Smooth muscle cell (in vitro differentiated cells): ENCODE measurements at regions not wholly inside any gene's neighbourhood (a gene's known extent, or its start where the extent isn't known, plus 50 kb on each side); places are given as distances from the start of the nearest gene placed in this dataset.

ENCODE experiments used
- DNase-seq: peaks from one replicate; lab custom pipeline; 2025; ENCODE audit not compliant: unreplicated experiment; lab: John Stamatoyannopoulos, UW
- H2AFZ ChIP-seq: fragments of 200-600 bp; sonication (generic); 2 replicates; pipeline ENCODE4 v1.6.0; 2016; ENCODE audit warnings: antibody characterized with exemption, low read depth, mild to moderate bottlenecking
- H3F3A ChIP-seq: fragments of 200-600 bp; sonication (generic); 2 replicates; pipeline ENCODE4 v1.6.0; 2017; ENCODE audit warnings: antibody characterized with exemption, low read depth
- H3K27ac ChIP-seq: fragments of 200-600 bp; sonication (generic); 2 replicates; pipeline ENCODE4 v1.5.1; 2016; ENCODE audit warnings: low read depth, mild to moderate bottlenecking
- H3K27me3 ChIP-seq: fragments of 200-600 bp; sonication (generic); 2 replicates; pipeline ENCODE4 v1.6.1; 2016; ENCODE audit warnings: low read depth, mild to moderate bottlenecking
- H3K36me3 ChIP-seq: fragments of 200-600 bp; sonication (generic); 2 replicates; pipeline ENCODE4 v1.5.1; 2016; ENCODE audit warnings: low read depth
- H3K4me1 ChIP-seq: fragments of 200-600 bp; sonication (generic); 2 replicates; pipeline ENCODE4 v1.5.1; 2016; ENCODE audit warnings: low read depth
- H3K4me2 ChIP-seq: fragments of 200-600 bp; sonication (generic); 2 replicates; pipeline ENCODE4 v1.6.0; 2016; ENCODE audit warnings: mild to moderate bottlenecking
- H3K4me3 ChIP-seq: fragments of 200-600 bp; sonication (generic); 2 replicates; pipeline ENCODE4 v1.5.1; 2016; ENCODE audit warnings: mild to moderate bottlenecking
- H3K79me2 ChIP-seq: fragments of 200-600 bp; sonication (generic); 2 replicates; pipeline ENCODE4 v1.6.0; 2016; ENCODE audit warnings: low read depth, mild to moderate bottlenecking
- H3K9ac ChIP-seq: fragments of 200-600 bp; sonication (generic); 2 replicates; pipeline ENCODE4 v1.6.0; 2016; ENCODE audit warnings: low read depth
- H3K9me3 ChIP-seq: fragments of 200-600 bp; sonication (generic); replicated peaks from 2 replicates; pipeline ENCODE4 v1.5.1; 2016; ENCODE audit warnings: low read depth
- H4K20me1 ChIP-seq: fragments of 200-600 bp; sonication (generic); 2 replicates; pipeline ENCODE4 v1.6.0; 2016; ENCODE audit warnings: low read depth
- CTCF ChIP-seq: fragments of 200-600 bp; sonication (generic); IDR thresholded peaks from 2 replicates; pipeline ENCODE4 v1.5.1; 2017; ENCODE audit warnings: borderline replicate concordance, mild to moderate bottlenecking, antibody characterized with exemption; ENCODE audit not compliant: insufficient read depth, poor library complexity, severe bottlenecking
- WGBS: methylation state at CpG from one replicate; pipeline ENCODE4 v1.1.7; 2016; ENCODE audit warnings: low lambda C conversion rate; 5-methylcytosine and 5-hydroxymethylcytosine counted together

- DNase-seq: no peak
- no peak overlapping the region for H3K4me3 ChIP-seq
- no peak overlapping the region for H2AFZ ChIP-seq
- no peaks in the 10 kb centered on the region for H3K9me3 ChIP-seq
- no peak for TF ChIP-seq CTCF
- peaks cover 6% of the 10 kb centered on the region for H3K27me3 ChIP-seq
- no peaks in the 10 kb centered on the region for H3K79me2 ChIP-seq
- H4K20me1 ChIP-seq: no peaks in the 10 kb centered on the region
- 99% methylated on average over 5 of the region's 5 CpGs for WGBS
- no peak overlapping the region for H3K9ac ChIP-seq
- H3K36me3 ChIP-seq: no peaks in the 10 kb centered on the region
- no peak overlapping the region for H3K27ac ChIP-seq
- H3K4me2 ChIP-seq: no peak overlapping the region
- no peaks in the 10 kb centered on the region for H3F3A ChIP-seq
- no peaks in the 10 kb centered on the region for H3K4me1 ChIP-seq
Measured at GRCh38 chr20:40939667-40940066, 89.0 kb upstream of the TOP1 start.

- H3K9me3 ChIP-seq: no peaks in the 10 kb centered on the region
- H3K79me2 ChIP-seq: no peaks in the 10 kb centered on the region
- no peak for DNase-seq
- peaks cover 4% of the 10 kb centered on the region for H3K27me3 ChIP-seq
- 94% methylated on average over 3 of the region's 3 CpGs for WGBS
- no peaks in the 10 kb centered on the region for H3F3A ChIP-seq
- no peak overlapping the region for H3K4me2 ChIP-seq
- no peaks in the 10 kb centered on the region for H3K4me1 ChIP-seq
- TF ChIP-seq CTCF: no peak
- no peak overlapping the region for H3K9ac ChIP-seq
- H3K4me3 ChIP-seq: no peak overlapping the region
- H3K36me3 ChIP-seq: no peaks in the 10 kb centered on the region
- H3K27ac ChIP-seq: no peak overlapping the region
- no peaks in the 10 kb centered on the region for H4K20me1 ChIP-seq
- H2AFZ ChIP-seq: no peak overlapping the region
Measured at GRCh38 chr20:40941133-40941610, 87.5 kb upstream of the TOP1 start.

- no peaks in the 10 kb centered on the region for H4K20me1 ChIP-seq
- H3K9me3 ChIP-seq: no peaks in the 10 kb centered on the region
- WGBS: 84% methylated on average over 4 of the region's 4 CpGs
- no peak overlapping the region for H2AFZ ChIP-seq
- no peaks in the 10 kb centered on the region for H3K4me1 ChIP-seq
- H3F3A ChIP-seq: no peaks in the 10 kb centered on the region
- no peak for DNase-seq
- H3K27me3 ChIP-seq: no peaks in the 10 kb centered on the region
- H3K4me2 ChIP-seq: no peak overlapping the region
- no peaks in the 10 kb centered on the region for H3K79me2 ChIP-seq
- no peak for TF ChIP-seq CTCF
- H3K9ac ChIP-seq: no peak overlapping the region
- no peak overlapping the region for H3K4me3 ChIP-seq
- H3K27ac ChIP-seq: no peak overlapping the region
- H3K36me3 ChIP-seq: no peaks in the 10 kb centered on the region
Measured at GRCh38 chr20:40942006-40942405, 86.6 kb upstream of the TOP1 start.

- 83% methylated on average over 6 of the region's 6 CpGs for WGBS
- no peaks in the 10 kb centered on the region for H3F3A ChIP-seq
- no peak overlapping the region for H2AFZ ChIP-seq
Measured at GRCh38 chr20:40942775-40943174, 85.8 kb upstream of the TOP1 start.

More at GRCh38 chr20:40942775-40943174, 85.8 kb upstream of the TOP1 start:
- H3K36me3 ChIP-seq: no peaks in the 10 kb centered on the region
- DNase-seq: no peak
- no peaks in the 10 kb centered on the region for H3K79me2 ChIP-seq
- no peak overlapping the region for H3K4me2 ChIP-seq
- no peaks in the 10 kb centered on the region for H3K4me1 ChIP-seq
- no peak overlapping the region for H3K27ac ChIP-seq
- H4K20me1 ChIP-seq: no peaks in the 10 kb centered on the region
- H3K27me3 ChIP-seq: no peaks in the 10 kb centered on the region
- TF ChIP-seq CTCF: no peak
- no peak overlapping the region for H3K4me3 ChIP-seq
- H3K9me3 ChIP-seq: no peaks in the 10 kb centered on the region
- no peak overlapping the region for H3K9ac ChIP-seq
